ENCODE measurements at regions not wholly inside any gene's neighbourhood (a gene's known extent, or its start where the extent isn't known, plus 50 kb on each side); places are given as distances from the start of the nearest gene placed in this dataset.

DNA sequence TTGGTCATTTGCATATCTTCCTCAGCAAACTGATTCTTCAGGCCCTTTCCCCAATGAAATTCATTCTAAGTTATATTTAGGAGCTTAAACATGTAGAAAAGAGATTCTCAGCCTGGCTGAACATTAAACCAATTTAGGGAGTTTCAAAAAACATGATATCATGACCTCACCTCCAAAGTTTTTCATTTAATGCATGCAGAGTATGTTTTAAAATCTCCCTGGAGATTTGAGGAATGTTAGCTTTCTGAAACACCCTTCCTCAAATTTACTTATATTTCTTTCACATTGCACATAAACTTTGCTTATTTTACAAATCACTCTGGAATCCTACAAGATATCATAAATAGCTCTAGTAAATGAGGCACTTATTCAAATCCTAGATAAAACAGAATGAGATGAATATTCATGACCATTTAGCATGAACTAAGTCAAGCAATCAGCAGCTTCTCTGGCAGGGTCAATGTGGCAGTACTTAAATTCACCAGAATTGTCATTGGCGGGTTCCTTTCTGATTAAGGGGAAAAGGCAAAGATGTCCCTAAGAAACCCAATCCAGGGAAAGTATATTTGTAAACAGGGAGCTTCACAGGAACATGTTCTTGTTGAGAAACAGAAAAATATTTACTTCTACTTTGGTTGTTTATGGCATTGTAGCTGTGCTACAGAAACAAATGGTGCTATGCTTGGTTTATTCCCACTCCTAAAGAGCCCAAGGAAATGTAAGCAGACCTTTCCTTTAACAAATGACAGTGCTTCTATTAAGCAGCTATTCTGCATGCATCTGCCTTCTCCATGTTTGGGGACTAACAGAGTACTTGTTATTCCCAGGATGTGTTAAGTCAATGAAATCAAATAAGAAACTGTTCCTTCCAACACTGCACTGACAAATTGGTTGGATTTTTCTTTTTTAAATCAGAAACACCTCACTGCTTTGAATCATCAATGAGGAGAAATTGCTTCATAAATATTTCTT, 162.3 kb downstream of the C11orf87 start:
- no peak overlapping the region for H3K4me3 ChIP-seq
- no peaks in the 10 kb centered on the region for H3K4me1 ChIP-seq
- in situ Hi-C loops (cut with MboI; ENCODE audit: low pct_ligation_motif_present in 1 of 4, low pct_unique_long_range_greater_than_20kb in 1 of 4, low sequenced_read_pairs in 3 of 4) = no loop called here
- no peaks in the 10 kb centered on the region for H3K36me3 ChIP-seq
- intact Hi-C loops (cut with DNase I; ENCODE audit: low total_unique reads) = no loop called here
- no peak overlapping the region for H3K27ac ChIP-seq
- TF ChIP-seq POLR2AphosphoS5 (IDR thresholded peaks at IDR 0.05) (no peak), CTCF (IDR thresholded peaks at IDR 0.05) (no peak), POLR2A (IDR thresholded peaks at IDR 0.05) (no peak), EP300 (IDR thresholded peaks at IDR 0.05; ENCODE audit: low read depth) (no peak)
- DNase-seq = no peak
- WGBS, 2 donors (ENCODE audit: low coverage in 1 of 2) = 65% methylated on average over 1 of the region's 1 CpG; no CpG with 5 or more reads in 1 of the 2 donors
- H3K27me3 ChIP-seq = no peaks in the 10 kb centered on the region
- no peaks in the 10 kb centered on the region for H3K9me3 ChIP-seq

DNA sequence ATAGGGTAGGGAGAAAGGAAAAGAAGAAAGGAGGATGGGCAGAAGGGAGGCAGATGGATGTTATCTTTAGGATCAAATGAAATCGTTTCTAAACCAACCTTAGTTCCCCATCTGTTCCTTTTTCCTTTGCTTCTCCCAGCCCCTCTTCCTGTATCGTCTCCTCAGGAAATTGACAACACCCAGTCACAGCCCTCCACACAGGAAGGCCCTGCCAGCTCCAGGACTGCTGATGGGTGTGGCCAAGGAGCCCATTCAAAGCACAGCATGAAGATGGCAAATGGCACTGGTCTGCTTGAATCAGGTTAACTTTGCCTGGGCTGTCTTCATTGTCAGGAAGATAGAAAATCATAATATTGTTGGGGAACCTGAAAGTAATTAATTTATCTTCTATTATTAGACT, 164.8 kb downstream of the C11orf87 start:
- Histone ChIP-seq H3K9me3 (no peaks in the 10 kb centered on the region), H3K4me3 (no peak overlapping the region), H3K27ac (no peak overlapping the region), H3K36me3 (no peaks in the 10 kb centered on the region), H3K27me3 (no peaks in the 10 kb centered on the region), H3K4me1 (no peaks in the 10 kb centered on the region)
- intact Hi-C loops (cut with DNase I; ENCODE audit: low total_unique reads) (no loop called here), in situ Hi-C loops (cut with MboI; ENCODE audit: low pct_ligation_motif_present in 1 of 4, low pct_unique_long_range_greater_than_20kb in 1 of 4, low sequenced_read_pairs in 3 of 4) (no loop called here)
- WGBS, 2 donors (ENCODE audit: low coverage in 1 of 2) = 42 to 52% methylated on average over 2 of the region's 2 CpGs
- TF ChIP-seq EP300 (IDR thresholded peaks at IDR 0.05; ENCODE audit: low read depth) (no peak), POLR2A (IDR thresholded peaks at IDR 0.05) (no peak), CTCF (IDR thresholded peaks at IDR 0.05) (no peak), POLR2AphosphoS5 (IDR thresholded peaks at IDR 0.05) (no peak)
- no peak for DNase-seq

- no peaks in the 10 kb centered on the region for H3K27me3 ChIP-seq
- no peak for DNase-seq
- H3K4me1 ChIP-seq = no peaks in the 10 kb centered on the region
- H3K27ac ChIP-seq = no peak overlapping the region
- H3K9me3 ChIP-seq = no peaks in the 10 kb centered on the region
- TF ChIP-seq POLR2AphosphoS5 (IDR thresholded peaks at IDR 0.05) (no peak), EP300 (IDR thresholded peaks at IDR 0.05; ENCODE audit: low read depth) (no peak), POLR2A (IDR thresholded peaks at IDR 0.05) (no peak), CTCF (IDR thresholded peaks at IDR 0.05) (no peak)
- no peaks in the 10 kb centered on the region for H3K36me3 ChIP-seq
- in situ Hi-C loops (cut with MboI; ENCODE audit: low pct_ligation_motif_present in 1 of 4, low pct_unique_long_range_greater_than_20kb in 1 of 4, low sequenced_read_pairs in 3 of 4) (no loop called here), intact Hi-C loops (cut with DNase I; ENCODE audit: low total_unique reads) (no loop called here)
- no peak overlapping the region for H3K4me3 ChIP-seq
Observed at GRCh38 chr11:109590782-109591181, 168.8 kb downstream of the C11orf87 start.

GRCh38 chr11:109597336-109597735, 175.3 kb downstream of the C11orf87 start:
- H3K4me1 ChIP-seq = no peaks in the 10 kb centered on the region
- TF ChIP-seq EP300 (IDR thresholded peaks at IDR 0.05; ENCODE audit: low read depth) (no peak), POLR2AphosphoS5 (IDR thresholded peaks at IDR 0.05) (no peak), CTCF (IDR thresholded peaks at IDR 0.05) (no peak), POLR2A (IDR thresholded peaks at IDR 0.05) (no peak)
- H3K9me3 ChIP-seq = no peaks in the 10 kb centered on the region
- DNase-seq = no peak
- H3K4me3 ChIP-seq = no peak overlapping the region
- 78 to 83% methylated on average over 4 of the region's 4 CpGs for WGBS, 2 donors (ENCODE audit: low coverage in 1 of 2)
- no peaks in the 10 kb centered on the region for H3K27me3 ChIP-seq
- in situ Hi-C loops (cut with MboI; ENCODE audit: low pct_ligation_motif_present in 1 of 4, low pct_unique_long_range_greater_than_20kb in 1 of 4, low sequenced_read_pairs in 3 of 4) (no loop called here), intact Hi-C loops (cut with DNase I; ENCODE audit: low total_unique reads) (no loop called here)
- no peak overlapping the region for H3K27ac ChIP-seq
- no peaks in the 10 kb centered on the region for H3K36me3 ChIP-seq
